Liver (tissue), 8 donors: ENCODE measurements at regions not wholly inside any gene's neighbourhood (a gene's known extent, or its start where the extent isn't known, plus 50 kb on each side); places are given as distances from the start of the nearest gene placed in this dataset.

ENCODE experiments used
- DNase-seq: peaks from one replicate; pipeline ENCODE4 v3.0.0-alpha.2; 2017; ENCODE audit warnings: low spot score
- H3K27ac ChIP-seq, 2 donors: one replicate each; pipeline ENCODE4 v1.7.0; 2013; ENCODE audit warnings: inconsistent platforms in 2 of 2, low read length in 2 of 2, control low read depth in 1 of 2, low read depth in 1 of 2, mild to moderate bottlenecking in 1 of 2
- H3K27me3 ChIP-seq, 4 donors: one replicate each; pipeline versions ENCODE4 v1.6.1 to v1.7.0; 2013; ENCODE audit warnings: low read length in 3 of 4, inconsistent platforms in 1 of 4, mild to moderate bottlenecking in 1 of 4, moderate library complexity in 1 of 4; ENCODE audit not compliant: control insufficient read depth in 4 of 4, insufficient read depth in 4 of 4
- H3K36me3 ChIP-seq, 4 donors: one replicate each; pipeline versions ENCODE4 v1.6.1 to v1.7.0; 2013; ENCODE audit warnings: low read length in 3 of 4, mild to moderate bottlenecking in 3 of 4, low read depth in 1 of 4, moderate library complexity in 1 of 4; ENCODE audit not compliant: control insufficient read depth in 4 of 4, insufficient read depth in 3 of 4
- H3K4me1 ChIP-seq, 4 donors: one replicate each; pipeline versions ENCODE4 v1.6.1 to v1.7.0; 2013; ENCODE audit warnings: low read length in 3 of 4, mild to moderate bottlenecking in 3 of 4, moderate library complexity in 1 of 4; ENCODE audit not compliant: control insufficient read depth in 4 of 4, insufficient read depth in 4 of 4
- H3K4me3 ChIP-seq, 3 donors: one replicate each; pipeline versions ENCODE4 v1.6.1 to v1.7.0; 2013; ENCODE audit warnings: low read length in 3 of 3, control low read depth in 1 of 3, low read depth in 1 of 3, mild to moderate bottlenecking in 1 of 3
- H3K9ac ChIP-seq, 2 donors: one replicate each; pipeline ENCODE4 v1.7.0; 2013; ENCODE audit warnings: low read length in 2 of 2, mild to moderate bottlenecking in 2 of 2, moderate library complexity in 2 of 2, control low read depth in 1 of 2, low read depth in 1 of 2
- H3K9me3 ChIP-seq, 4 donors: one replicate each; pipeline versions ENCODE4 v1.6.1 to v1.7.0; 2013; ENCODE audit warnings: low read length in 3 of 4; ENCODE audit not compliant: control insufficient read depth in 4 of 4
- CTCF ChIP-seq: fragments of 150-350 bp; IDR thresholded peaks from 2 replicates; pipeline ENCODE4 v1.5.1; 2017; ENCODE audit warnings: improper control_type of control experiment, low read depth, low read length; ENCODE audit not compliant: missing input control
- EGR1 ChIP-seq, 2 donors: IDR thresholded peaks; 2 replicates each; pipeline ENCODE4 v1.6.1; 2016 to 2018; ENCODE audit warnings: antibody characterized with exemption in 2 of 2, low read depth in 2 of 2
- FOXA1 ChIP-seq: IDR thresholded peaks from 2 replicates; pipeline ENCODE4 v1.6.1; 2016; ENCODE audit warnings: antibody characterized with exemption
- FOXA2 ChIP-seq: IDR thresholded peaks from 2 replicates; pipeline ENCODE4 v1.6.1; 2016; ENCODE audit warnings: antibody characterized with exemption
- GABPA ChIP-seq, 2 donors: IDR thresholded peaks in 1 of 2; conservative IDR thresholded peaks in 1 of 2; 2 replicates each; pipeline ENCODE4 v1.6.1; 2016; ENCODE audit warnings: antibody characterized with exemption in 2 of 2, mild to moderate bottlenecking in 1 of 2, moderate library complexity in 1 of 2
- HNF4A ChIP-seq, 2 donors: conservative IDR thresholded peaks; 2 replicates each; pipeline ENCODE4 v1.6.1; 2016; ENCODE audit warnings: antibody characterized with exemption in 2 of 2, mild to moderate bottlenecking in 2 of 2
- HNF4G ChIP-seq: IDR thresholded peaks from 2 replicates; pipeline ENCODE4 v1.6.1; 2016; ENCODE audit warnings: antibody characterized with exemption
- JUND ChIP-seq, 2 donors: IDR thresholded peaks; 2 replicates each; pipeline ENCODE4 v1.6.1; 2016; ENCODE audit warnings: antibody characterized with exemption in 2 of 2
- NR2F2 ChIP-seq: IDR thresholded peaks from 2 replicates; pipeline ENCODE4 v1.6.1; 2016; ENCODE audit warnings: antibody characterized with exemption
- REST ChIP-seq: IDR thresholded peaks from 2 replicates; pipeline ENCODE4 v1.6.1; 2016; ENCODE audit warnings: antibody characterized with exemption, mild to moderate bottlenecking
- RXRA ChIP-seq, 2 donors: IDR thresholded peaks; 2 replicates each; pipeline ENCODE4 v1.6.1; 2017 to 2018; ENCODE audit warnings: antibody characterized with exemption in 2 of 2, mild to moderate bottlenecking in 1 of 2
- SP1 ChIP-seq: IDR thresholded peaks from 2 replicates; pipeline ENCODE4 v1.6.1; 2018; ENCODE audit warnings: antibody characterized with exemption, mild to moderate bottlenecking
- TAF1 ChIP-seq: conservative IDR thresholded peaks from 2 replicates; pipeline ENCODE4 v1.6.1; 2016; ENCODE audit warnings: antibody characterized with exemption, mild to moderate bottlenecking
- YY1 ChIP-seq: IDR thresholded peaks from 2 replicates; pipeline ENCODE4 v1.6.1; 2016; ENCODE audit warnings: antibody characterized with exemption, mild to moderate bottlenecking
- ZBTB33 ChIP-seq: IDR thresholded peaks from 2 replicates; pipeline ENCODE4 v1.6.1; 2016; ENCODE audit warnings: antibody characterized with exemption
- WGBS: extraction: QIAGEN DNeasy Blood & Tissue Kit; methylation state at CpG from one replicate; pipeline ENCODE4 v1.1.7; 2013; 5-methylcytosine and 5-hydroxymethylcytosine counted together
- TF ChIP-seq, protein P1 (sequence below): IDR thresholded peaks from 2 replicates; pipeline ENCODE4 v1.6.1; 2016; ENCODE audit warnings: antibody characterized with exemption
- TF ChIP-seq, protein P2 (sequence below): IDR thresholded peaks from 2 replicates; pipeline ENCODE4 v1.6.1; 2016; ENCODE audit warnings: antibody characterized with exemption
- donor health status: healthy.
- donor health status: healthy.
- donor health status: healthy.
- donor health status: healthy.
- donor health status: healthy.

DNA sequence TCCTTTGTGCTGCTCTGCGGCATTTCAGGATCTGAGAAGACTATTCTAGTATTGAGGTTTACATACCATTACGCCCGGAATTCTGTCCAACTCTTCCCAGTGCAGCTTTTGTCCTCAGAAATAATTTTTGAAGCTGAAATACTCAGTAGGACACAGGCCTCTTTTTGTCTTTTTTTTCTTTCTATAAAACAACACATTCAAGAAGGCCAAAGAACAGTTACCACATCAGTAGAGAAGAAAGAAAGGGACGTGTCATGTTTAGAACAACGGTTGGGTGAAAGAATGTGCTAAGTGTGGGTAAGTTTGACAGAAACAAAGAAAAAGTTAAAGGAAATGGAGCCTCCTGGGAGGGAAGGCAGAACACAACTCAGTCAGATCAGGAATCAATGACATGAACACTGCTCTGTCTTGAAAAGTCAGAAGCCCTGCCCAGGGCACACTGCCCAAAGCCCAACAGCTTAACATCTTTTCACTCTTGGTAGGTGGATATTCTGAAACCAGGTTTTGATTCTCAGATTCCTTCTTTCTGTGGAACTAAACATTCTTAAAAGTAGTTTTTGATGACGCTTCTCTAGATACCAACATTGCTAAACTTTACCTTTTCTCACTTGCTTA, 198.6 kb upstream of the CWC22 start:
- TF ChIP-seq EGR1 (IDR thresholded peaks at IDR 0.05; ENCODE audit: low read depth in 2 of 2) (no peak), SP1 (no peak), TAF1 (no peak), GABPA (IDR thresholded peaks at IDR 0.05 in 1 of 2, conservative IDR thresholded peaks at IDR 0.05 in 1 of 2) (no peak), HNF4A (conservative IDR thresholded peaks at IDR 0.05) (no peak), JUND (IDR thresholded peaks at IDR 0.05) (no peak), ZBTB33 (no peak)
- TF ChIP-seq, protein P1, sequence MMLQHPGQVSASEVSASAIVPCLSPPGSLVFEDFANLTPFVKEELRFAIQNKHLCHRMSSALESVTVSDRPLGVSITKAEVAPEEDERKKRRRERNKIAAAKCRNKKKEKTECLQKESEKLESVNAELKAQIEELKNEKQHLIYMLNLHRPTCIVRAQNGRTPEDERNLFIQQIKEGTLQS: no peak
- no peaks in the 10 kb centered on the region for H3K36me3 ChIP-seq
- H3K27me3 ChIP-seq: no peaks in the 10 kb centered on the region
- no peaks in the 10 kb centered on the region for H3K4me1 ChIP-seq
- H3K27ac ChIP-seq: no peak overlapping the region
- no peak for DNase-seq
- 82% methylated on average over 6 of the region's 6 CpGs for WGBS
- H3K4me3 ChIP-seq: no peak overlapping the region
- H3K9ac ChIP-seq: no peak overlapping the region
- H3K9me3 ChIP-seq: no peaks in the 10 kb centered on the region

DNA sequence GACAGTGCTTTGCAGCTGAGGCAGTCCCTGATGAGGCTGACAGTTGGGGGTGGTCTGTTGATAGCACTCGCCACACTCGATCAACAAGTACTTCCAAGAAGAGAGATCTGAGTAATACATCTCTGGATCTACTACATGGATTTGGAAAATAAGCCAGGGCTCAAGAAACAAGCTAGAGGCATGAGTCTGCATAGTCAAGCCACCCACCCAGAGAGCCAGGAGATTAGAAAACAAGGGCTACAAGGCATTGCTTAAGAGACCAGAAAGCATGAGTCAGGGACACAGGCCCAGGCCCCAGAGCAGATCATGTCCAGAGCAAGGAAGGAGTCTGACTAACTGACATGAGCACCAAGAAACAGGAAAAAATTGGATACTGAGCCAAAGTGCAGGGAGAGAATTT, 196.9 kb upstream of the CWC22 start:
- H3K27me3 ChIP-seq: no peaks in the 10 kb centered on the region
- no peak overlapping the region for H3K27ac ChIP-seq
- DNase-seq: no peak
- WGBS: 90% methylated on average over 2 of the region's 2 CpGs
- no peaks in the 10 kb centered on the region for H3K36me3 ChIP-seq
- TF ChIP-seq EGR1 (IDR thresholded peaks at IDR 0.05; ENCODE audit: low read depth in 2 of 2): no peak
- TF ChIP-seq FOXA1: no peak
- TF ChIP-seq TAF1: no peak
- TF ChIP-seq ZBTB33: no peak
- TF ChIP-seq NR2F2: no peak
- TF ChIP-seq, protein P1: no peak
- no peak for TF ChIP-seq FOXA2
- TF ChIP-seq CTCF: no peak
- TF ChIP-seq REST: no peak
- TF ChIP-seq RXRA (IDR thresholded peaks at IDR 0.05): no peak
- TF ChIP-seq, protein P2, sequence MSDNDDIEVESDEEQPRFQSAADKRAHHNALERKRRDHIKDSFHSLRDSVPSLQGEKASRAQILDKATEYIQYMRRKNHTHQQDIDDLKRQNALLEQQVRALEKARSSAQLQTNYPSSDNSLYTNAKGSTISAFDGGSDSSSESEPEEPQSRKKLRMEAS: no peak
- no peak for TF ChIP-seq GABPA (IDR thresholded peaks at IDR 0.05 in 1 of 2, conservative IDR thresholded peaks at IDR 0.05 in 1 of 2)
- no peak for TF ChIP-seq HNF4A (conservative IDR thresholded peaks at IDR 0.05)
- TF ChIP-seq YY1: no peak
- TF ChIP-seq HNF4G: no peak
- H3K4me1 ChIP-seq: no peaks in the 10 kb centered on the region
- H3K9me3 ChIP-seq: no peaks in the 10 kb centered on the region
- H3K9ac ChIP-seq: no peak overlapping the region
- no peak overlapping the region for H3K4me3 ChIP-seq
